Panc1 (cell line): ENCODE measurements at regions not wholly inside any gene's neighbourhood (a gene's known extent, or its start where the extent isn't known, plus 50 kb on each side); places are given as distances from the start of the nearest gene placed in this dataset.

Source experiments
- ATAC-seq: fragments of 200-7000 bp; cut with Tn5 transposase; 2 replicates; pipeline ENCODE4 v1.9.1; 2020; ENCODE audit warnings: mild to moderate bottlenecking, moderate library complexity
- BruUV-seq: library from RNA; stranded (reverse); fragments of 400-500 nt; replicated peaks from 2 replicates; lab custom pipeline; 2021; lab: Mats Ljungman, UMichigan
- CTCF ChIA-PET: fragments of 300-600 bp; sonication (Branson Sonifier 250); formaldehyde crosslinking; loops from one replicate; lab custom pipeline; 2022; ENCODE audit warnings: antibody characterized with exemption; lab: Charles Lee
- POLR2A ChIA-PET: fragments of 300-600 bp; sonication (Branson Sonifier 250); formaldehyde crosslinking; loops from one replicate; lab custom pipeline; 2022; ENCODE audit warnings: antibody characterized with exemption; lab: Charles Lee
- DNase-seq: peaks from one replicate; pipeline ENCODE4 v3.0.0-alpha.2; 2010; ENCODE audit warnings: low read depth, low spot score
- H3K27ac ChIP-seq: 2 replicates; pipeline ENCODE4 v1.5.1; 2011; ENCODE audit warnings: mild to moderate bottlenecking, low read length, inconsistent platforms
- H3K27me3 ChIP-seq: fragments of 200-500 bp; sonication (Bioruptor generic); 2 replicates; pipeline ENCODE4 v1.6.0; 2014; ENCODE audit warnings: low read length, inconsistent platforms; ENCODE audit not compliant: control insufficient read depth, insufficient read depth
- H3K36me3 ChIP-seq: fragments of 200-500 bp; sonication (Bioruptor generic); 2 replicates; pipeline ENCODE4 v1.5.1; 2014; ENCODE audit warnings: inconsistent platforms, mild to moderate bottlenecking, low read length, moderate library complexity; ENCODE audit not compliant: control insufficient read depth, insufficient read depth
- H3K4me1 ChIP-seq: 2 replicates; pipeline ENCODE4 v1.5.1; 2011; ENCODE audit warnings: inconsistent platforms, mild to moderate bottlenecking, low read length, moderate library complexity; ENCODE audit not compliant: control insufficient read depth, insufficient read depth
- H3K4me3 ChIP-seq, 2 experiments: 2 replicates each; pipeline ENCODE4 v1.5.1; 2011 to 2012; ENCODE audit warnings: low read depth in 2 of 2, low read length in 2 of 2, mild to moderate bottlenecking in 2 of 2, inconsistent platforms in 1 of 2, moderate library complexity in 1 of 2
- H3K9me3 ChIP-seq: fragments of 200-500 bp; sonication (Bioruptor generic); 2 replicates; pipeline ENCODE4 v1.5.1; 2014; ENCODE audit warnings: low read depth, mild to moderate bottlenecking, inconsistent platforms, low read length, moderate library complexity; ENCODE audit not compliant: control insufficient read depth, insufficient read depth
- CTCF ChIP-seq: fragments of 450-650 bp; IDR thresholded peaks from 2 replicates; pipeline ENCODE4 v1.5.1; 2017; ENCODE audit warnings: mild to moderate bottlenecking
- POLR2AphosphoS5 ChIP-seq: IDR thresholded peaks from 2 replicates; pipeline ENCODE4 v1.6.1; 2012; ENCODE audit warnings: mild to moderate bottlenecking, low read depth, low read length, moderate library complexity
- REST ChIP-seq, 2 experiments: IDR thresholded peaks; 2 replicates each; pipeline ENCODE4 v1.6.1; 2011 to 2012; ENCODE audit warnings: low read depth in 2 of 2, control low read depth in 1 of 2, low read length in 1 of 2, mild to moderate bottlenecking in 1 of 2, moderate library complexity in 1 of 2; ENCODE audit not compliant: insufficient read depth in 1 of 2
- SIN3A ChIP-seq: IDR thresholded peaks from 2 replicates; pipeline ENCODE4 v1.6.1; 2012; ENCODE audit warnings: low read depth, mild to moderate bottlenecking, low read length, moderate library complexity, borderline replicate concordance; ENCODE audit not compliant: insufficient read depth
- TCF7L2 ChIP-seq: IDR thresholded peaks from 2 replicates; pipeline ENCODE4 v1.6.1; 2011; ENCODE audit warnings: mild to moderate bottlenecking, low read depth, low read length, inconsistent platforms
- in situ Hi-C: cut with HindIII; loops from 2 replicates; pipeline ENCODE4 v1.10.0; 2016; ENCODE audit warnings: low sequenced_read_pairs, low pct_unique_long_range_greater_than_20kb
- intact Hi-C: fragments of 100-400 bp; cut with micrococcal nuclease; formaldehyde crosslinking; loops from one replicate; pipeline ENCODE4 v1.10.0; 2022; ENCODE audit not compliant: unreplicated experiment

GRCh38 chr10:128373831-128374230, 247.6 kb upstream of the MKI67 start:
- POLR2A ChIA-PET: no interaction called here
- peaks cover 2% of the 10 kb centered on the region; the same call in 1 of the 2 replicates for H3K27me3 ChIP-seq

GRCh38 chr10:128375171-128375570, 248.9 kb upstream of the MKI67 start:
- DNase-seq (no peak), ATAC-seq (no peak)
- Histone ChIP-seq H3K36me3 (no peaks in the 10 kb centered on the region), H3K27me3 (peaks cover 2% of the 10 kb centered on the region; the same call in 1 of the 2 replicates), H3K4me3 (no peak overlapping the region), H3K27ac (no peak overlapping the region), H3K9me3 (no peaks in the 10 kb centered on the region), H3K4me1 (no peaks in the 10 kb centered on the region)
- intact Hi-C loops: no loop called here
- no TSS peak for BruUV-seq
- TF ChIP-seq REST (IDR thresholded peaks at IDR 0.05; ENCODE audit: insufficient read depth in 1 of 2, low read depth in 2 of 2, low read length in 1 of 2): no peak
- TF ChIP-seq SIN3A: no peak
- no peak for TF ChIP-seq POLR2AphosphoS5
- no peak for TF ChIP-seq CTCF
- TF ChIP-seq TCF7L2: no peak
- ChIA-PET CTCF (no interaction called here), POLR2A (no interaction called here)
- in situ Hi-C loops: no loop called here

More at GRCh38 chr10:128373831-128374230, 247.6 kb upstream of the MKI67 start:
- no TSS peak for BruUV-seq
- Histone ChIP-seq H3K27ac (no peak overlapping the region), H3K4me1 (no peaks in the 10 kb centered on the region), H3K9me3 (no peaks in the 10 kb centered on the region), H3K4me3 (no peak overlapping the region), H3K36me3 (no peaks in the 10 kb centered on the region)
- in situ Hi-C loops (no loop called here), intact Hi-C loops (no loop called here)
- TF ChIP-seq SIN3A (no peak), CTCF (no peak), POLR2AphosphoS5 (no peak), TCF7L2 (no peak), REST (IDR thresholded peaks at IDR 0.05; ENCODE audit: insufficient read depth in 1 of 2, low read depth in 2 of 2, low read length in 1 of 2) (no peak)
- CTCF ChIA-PET: no interaction called here
- ATAC-seq (no peak), DNase-seq (no peak)
